GM18907 (cell line): ENCODE measurements at regions not wholly inside any gene's neighbourhood (a gene's known extent, or its start where the extent isn't known, plus 50 kb on each side); places are given as distances from the start of the nearest gene placed in this dataset.

Experiments used
- ATAC-seq: cut with Tn5 transposase; IDR thresholded peaks from one replicate; pipeline ENCODE4 v1.9.1; 2021; ENCODE audit warnings: mild to moderate bottlenecking, moderate library complexity; ENCODE audit not compliant: unreplicated experiment

DNA sequence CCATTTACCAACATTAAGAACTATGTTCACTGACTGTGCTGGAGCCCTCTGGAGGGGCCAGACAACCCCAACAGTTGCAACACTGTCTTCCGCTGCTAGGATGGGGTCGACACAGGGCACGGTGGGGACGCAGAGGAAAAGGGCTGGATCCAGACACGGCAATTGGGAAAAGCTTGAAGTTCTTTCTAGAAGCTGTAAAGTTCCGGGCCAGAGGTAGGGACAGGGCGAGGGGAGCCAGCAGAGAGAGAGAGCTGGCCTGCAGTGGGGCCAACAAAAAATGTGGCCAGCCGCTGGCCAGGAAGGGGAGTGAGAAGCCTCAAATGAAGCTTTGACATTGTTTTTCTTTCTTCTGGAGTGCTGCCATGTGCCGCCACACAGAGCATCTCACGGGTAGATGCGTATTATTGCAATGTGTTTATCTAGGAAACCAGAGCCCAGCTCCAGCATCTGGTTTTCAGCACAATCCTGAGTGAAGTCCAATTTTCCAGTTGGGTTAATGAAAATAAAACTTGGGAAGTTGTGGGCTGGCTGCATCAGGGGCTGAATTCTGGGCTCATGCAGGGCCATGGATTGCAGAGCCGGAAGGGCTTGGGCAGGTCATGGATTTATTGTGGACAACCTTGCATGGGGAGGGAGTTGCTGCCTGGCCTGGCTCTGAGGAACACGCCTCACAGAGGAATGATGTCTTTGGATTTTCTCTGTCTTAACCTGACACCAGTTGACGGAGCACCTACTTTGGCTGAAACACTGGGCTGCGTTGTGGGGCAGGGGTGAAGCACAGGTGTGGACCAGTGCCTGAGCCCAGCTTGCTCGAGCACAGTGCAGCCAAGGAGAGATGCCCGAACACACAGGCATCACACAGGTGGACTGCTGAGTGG lies 67.6 kb upstream of the AMPD3 start:
- no peak for ATAC-seq

DNA sequence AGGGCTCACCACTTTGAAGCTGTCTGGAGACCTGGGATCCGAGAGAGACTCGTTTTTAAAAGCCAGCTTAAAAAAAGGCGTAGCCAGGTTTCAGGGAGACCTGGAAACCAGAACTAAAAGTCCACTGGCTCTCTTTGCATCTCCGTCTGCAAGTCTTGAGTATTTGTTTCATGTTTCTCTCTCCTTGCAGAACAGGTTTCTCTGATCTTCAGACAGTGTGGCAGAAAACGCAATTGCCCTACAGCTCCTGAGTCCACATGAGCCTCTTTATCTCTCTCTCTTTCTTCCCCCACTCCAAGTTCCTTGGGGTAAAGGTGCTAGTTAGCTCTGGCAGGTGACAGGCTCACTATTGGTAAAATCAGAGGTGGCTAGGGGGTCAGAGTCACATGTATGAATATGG lies 67.0 kb upstream of the AMPD3 start:
- ATAC-seq = no peak

DNA sequence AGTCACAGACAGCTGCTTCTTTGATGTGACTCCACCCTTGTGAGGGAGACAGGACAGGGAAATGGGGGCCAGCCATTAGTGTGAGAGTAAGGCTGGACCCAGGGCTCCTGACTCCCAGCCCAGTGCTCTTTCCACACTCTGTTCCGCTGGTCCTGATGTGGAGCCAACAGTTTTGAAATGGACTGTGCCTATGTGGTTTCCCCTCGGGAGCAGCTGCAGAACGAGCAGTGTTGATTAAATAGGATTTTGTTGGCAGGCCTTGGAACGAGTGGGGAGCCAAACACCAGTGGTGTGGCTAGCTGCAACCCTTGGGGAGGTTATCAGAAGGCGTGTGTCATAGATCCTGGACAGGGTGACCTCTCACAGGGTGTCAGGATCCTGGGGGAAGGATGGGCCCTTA lies 66.5 kb upstream of the AMPD3 start:
- ATAC-seq = no peak

DNA sequence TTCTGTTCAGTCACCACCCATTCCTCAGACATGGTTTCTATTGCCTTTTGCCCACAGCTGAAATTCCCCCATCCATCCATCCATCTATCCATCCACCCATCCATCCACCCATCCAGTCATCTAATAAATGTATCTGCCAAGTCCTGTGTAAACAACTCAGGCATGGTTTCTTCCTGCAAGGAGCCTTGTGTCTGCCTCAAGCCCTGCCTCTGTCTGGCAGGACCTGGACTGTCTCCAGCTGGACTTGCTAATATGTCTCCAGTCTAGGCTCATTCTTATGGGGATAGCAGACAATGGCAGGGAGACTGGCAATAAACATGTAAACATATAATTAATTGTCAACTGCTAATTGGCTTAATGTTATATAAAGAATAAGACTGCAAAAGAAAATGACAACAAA lies 64.7 kb upstream of the AMPD3 start:
- no peak for ATAC-seq

DNA sequence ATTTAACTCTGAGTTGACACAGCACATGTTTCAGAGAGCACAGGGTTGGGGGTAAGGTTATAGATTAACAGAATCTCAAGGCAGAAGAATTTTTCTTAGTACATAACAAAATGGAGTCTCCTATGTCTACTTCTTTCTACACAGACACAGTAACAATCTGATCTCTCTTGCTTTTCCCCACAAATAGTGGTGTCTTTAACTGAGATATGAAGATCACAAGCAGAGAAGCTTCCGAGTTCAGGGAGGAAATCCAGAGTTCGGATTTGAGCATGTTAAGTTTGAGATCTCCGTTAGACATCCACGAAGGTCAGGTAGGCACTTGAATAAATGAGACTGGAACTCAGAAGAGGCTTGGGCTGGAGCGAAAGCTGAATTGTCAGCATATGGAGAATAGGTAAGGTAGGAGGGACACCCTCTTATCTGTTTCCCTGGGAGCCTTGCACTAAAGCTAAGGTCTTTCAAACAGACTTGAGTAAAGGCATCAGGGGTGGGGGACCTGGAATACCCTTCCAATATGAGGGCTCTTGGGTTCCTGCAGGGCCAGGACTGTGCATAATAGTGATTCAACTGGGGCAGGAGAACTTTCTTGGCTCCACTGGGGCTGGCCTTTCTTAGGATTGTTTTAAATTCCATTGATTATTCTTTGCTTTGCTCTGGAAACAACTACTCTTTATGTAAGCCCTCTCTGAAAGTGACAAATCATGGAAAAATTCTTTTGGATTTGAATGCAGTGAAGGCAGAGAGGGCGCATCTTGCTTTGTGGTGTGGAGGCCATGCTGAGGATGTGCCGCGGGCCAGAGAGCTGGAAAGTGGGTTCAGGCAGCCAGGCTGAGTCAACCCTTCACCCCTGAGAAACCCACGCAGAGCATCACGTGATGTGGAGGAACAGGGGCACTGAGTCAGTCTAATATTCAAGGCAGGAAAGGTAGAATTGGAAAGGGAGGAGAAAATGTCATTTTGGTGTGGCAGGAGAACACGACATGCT lies 62.7 kb upstream of the AMPD3 start:
- ATAC-seq = no peak

DNA sequence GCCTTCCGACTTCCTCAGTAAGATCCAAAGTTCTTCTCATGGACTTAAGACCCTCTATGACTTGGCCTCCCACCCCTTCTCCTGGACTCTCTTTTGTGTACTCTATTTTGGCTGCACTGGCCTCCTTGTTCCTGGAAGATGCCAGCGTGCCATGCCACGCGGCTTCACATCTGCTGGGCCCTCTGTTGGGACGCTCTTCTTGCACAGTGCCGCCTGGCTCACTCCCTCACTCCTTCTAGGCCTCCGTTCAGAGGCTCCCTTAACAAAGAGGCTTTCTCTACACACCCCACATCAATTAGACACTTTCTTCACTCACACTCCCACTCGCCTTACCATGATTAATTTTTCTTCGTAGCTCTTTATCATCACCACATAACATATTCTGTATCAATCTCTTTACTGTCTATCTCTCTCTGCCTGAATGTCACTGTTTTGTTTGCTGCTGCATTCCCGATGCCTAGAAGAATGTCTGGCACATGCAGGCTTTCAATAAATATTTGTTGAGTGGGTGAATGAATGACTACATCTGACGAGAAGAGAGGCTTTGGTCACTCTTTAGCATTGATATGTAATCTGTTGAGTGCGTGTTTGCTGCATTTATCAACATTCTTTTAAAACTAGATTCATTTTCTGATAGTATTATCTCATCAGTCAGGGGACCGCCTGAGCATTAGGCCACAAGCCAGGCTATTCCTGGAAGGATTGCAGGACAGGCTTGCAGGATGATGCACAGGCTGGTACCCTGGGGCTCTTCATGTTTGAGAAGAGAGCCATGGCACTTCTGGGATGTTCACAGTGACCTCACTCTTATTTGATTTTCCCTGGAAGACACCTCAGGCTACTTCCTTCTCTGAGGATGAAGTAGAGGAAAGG lies 60.6 kb upstream of the AMPD3 start:
- ATAC-seq = no peak

DNA sequence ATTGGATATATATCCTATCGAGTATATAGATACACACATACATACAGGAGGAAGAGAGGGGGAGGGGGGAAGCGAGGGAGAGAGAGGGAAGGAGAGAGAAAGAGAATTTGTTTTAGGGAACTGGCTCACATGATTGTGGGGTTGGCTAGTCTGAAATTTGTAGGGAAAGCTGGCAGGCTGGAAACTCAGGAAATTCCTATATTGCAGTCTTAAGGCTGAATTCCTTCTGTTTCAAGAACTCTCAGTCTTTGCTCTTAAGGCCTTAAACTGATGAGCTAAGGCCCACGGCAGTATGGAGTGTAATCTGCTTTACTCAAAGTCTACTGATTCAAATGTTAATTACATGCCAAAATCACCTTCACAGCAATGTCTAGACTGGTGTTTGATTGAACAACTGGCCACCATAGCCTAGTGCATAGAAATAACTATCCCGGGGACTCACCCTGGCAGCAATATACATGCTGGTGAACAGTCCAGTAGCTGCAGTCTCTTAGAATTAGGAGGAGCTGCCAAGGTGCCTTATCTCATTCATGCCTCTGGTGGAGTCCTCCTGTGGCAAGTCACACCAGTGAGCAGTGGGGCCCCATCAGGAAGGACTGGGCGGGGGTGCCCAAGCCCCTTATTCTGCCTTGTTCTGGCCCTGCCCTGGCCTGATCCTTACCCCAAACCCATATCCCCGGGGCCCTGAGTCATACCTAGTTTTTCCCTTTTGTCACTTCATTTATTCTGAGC lies 59.7 kb upstream of the AMPD3 start:
- no peak for ATAC-seq

DNA sequence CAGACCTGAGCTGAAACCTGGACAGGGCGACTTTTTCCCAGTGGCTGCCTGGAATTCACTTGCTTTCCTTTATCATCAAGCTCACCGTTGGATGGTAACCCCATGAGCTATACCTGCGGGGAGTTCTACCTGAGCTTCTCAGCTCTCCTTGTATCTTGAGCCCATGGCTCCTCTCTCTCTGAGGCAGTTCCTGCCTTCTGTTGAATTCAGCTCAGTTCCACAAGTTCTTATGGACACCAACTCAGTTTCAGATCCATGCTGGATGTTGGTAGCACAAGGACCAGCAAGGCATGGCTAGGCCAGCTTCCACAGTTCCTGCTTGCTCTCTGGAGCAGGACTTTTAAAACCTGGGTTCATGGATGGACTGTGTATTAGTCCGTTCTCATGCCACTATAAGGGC lies 58.3 kb upstream of the AMPD3 start:
- no peak for ATAC-seq

DNA sequence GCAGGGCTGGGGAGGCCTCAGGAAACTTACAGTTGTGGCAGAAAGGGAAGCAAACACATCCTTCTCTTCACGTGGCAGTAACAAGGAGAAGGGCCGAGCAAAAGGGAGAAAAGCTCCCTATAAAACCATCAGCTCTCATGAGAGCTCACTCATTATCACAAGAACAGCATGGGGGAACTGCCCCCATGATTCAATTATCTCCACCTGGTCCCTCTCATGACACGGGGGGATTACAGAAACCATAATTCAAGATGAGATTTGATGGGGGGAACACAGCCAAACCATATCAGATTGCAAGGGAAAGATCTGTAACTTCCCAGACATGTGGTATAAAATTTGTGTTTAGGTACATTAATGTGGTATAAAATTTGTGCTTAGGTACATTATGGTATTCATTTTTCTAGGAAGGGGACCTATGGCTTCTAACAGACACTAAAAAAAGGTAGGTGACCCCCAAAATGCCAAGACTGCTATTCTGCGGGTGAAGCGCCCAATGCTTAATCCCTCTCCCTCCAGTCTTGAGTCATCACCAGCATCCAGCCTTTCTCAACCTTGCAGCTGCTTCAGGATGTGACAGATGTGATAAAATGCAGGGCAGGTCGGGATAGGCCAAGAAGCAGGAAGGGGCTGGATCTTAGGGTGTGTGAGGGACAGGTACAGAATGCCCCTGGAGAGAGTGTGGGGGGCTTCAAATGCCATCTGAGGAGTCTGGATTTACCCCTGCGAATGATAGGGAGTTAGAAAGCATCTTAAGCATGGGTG lies 57.7 kb upstream of the AMPD3 start:
- no peak for ATAC-seq

DNA sequence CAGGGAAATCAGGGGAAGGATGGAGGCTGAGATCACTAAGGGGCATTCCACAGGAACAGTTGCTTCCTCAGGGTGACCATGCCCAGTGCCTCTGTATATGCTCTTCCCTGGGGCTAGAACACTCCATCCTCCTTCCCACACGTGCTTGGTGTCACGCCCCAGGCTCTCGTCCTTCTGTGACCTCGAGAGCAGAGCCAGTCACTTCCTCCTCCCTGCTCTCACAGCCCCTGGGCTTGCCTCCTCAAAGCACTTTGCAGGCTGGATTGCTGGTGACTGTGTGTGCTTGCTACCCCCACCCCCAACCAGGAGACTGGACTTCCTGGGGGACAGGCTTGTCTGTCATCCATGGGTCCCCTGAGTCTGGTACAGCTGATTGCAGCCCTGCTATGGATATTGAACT lies 56.5 kb upstream of the AMPD3 start:
- ATAC-seq = no peak

DNA sequence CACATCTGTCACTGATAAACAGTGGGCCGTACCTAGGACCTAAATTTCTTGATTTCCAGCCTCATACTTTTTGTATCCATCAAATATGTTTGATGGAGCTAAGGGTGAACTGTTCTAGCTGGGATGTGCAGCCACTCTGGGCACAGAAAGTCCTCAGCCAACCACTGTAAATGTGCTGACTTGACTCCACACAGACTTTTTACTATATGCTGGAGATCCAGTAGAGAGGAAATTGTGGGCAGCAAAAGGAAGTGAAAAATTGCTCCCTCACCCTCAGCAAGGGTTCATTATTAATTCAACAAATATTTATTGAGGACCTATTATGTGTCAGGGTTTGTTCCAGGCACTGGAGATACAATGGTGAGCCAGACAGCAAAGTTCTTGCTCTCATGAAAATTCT lies 54.2 kb upstream of the AMPD3 start:
- no peak for ATAC-seq

DNA sequence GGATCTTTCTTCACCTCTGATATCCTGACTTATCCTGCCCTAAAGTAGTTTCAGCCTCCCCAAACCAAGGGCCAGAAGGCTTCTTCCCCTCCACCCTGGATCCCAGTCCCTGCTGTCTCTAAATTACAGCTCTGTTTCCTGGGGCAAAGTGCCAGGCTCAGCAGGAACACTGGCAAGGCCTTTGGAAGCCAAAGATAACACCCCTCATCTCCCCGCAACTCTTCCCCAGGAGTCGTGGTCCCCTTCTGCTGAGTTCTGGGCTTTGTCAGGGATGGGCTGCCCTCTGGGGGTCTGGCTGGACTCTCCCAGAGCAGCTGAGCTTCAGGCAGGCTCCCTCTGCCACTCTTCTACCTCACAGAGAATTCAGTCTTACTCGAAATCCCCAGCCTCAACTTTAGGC lies 53.8 kb upstream of the AMPD3 start:
- no peak for ATAC-seq

DNA sequence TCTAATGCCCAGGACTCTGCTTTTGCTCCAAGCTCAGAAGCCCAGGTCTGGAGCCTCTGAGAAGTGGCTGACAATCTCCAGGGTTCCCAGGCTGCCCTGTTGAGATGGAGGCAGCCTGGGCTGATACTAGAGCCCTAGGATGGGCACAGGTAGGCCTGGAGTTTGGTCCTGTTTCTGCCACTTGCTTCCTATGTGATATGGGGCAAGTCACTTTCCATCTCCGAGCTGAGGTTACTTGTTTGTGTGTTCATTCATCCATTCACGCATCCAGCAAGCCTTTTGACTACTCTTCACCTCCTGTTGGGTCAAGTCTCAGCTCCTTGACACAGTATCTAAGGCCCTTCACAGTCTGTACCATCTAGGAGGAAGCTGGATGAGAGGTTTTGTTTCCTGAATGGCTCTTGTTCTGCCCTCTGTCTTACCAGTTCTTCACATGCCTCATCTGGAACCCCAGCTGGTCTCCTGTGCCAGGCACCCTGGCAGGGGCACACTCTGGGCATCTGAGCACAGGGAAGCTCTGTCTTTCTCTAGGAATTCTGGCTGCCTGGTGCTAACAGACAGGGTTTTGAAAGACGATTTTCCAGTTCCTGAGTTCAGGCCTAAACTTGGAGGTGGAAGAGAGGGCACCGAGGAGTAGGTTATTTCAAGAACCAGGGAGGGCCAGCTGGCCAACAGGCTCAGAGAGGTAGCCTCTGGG lies 53.2 kb upstream of the AMPD3 start:
- ATAC-seq = no peak
